ENCODE measurements at regions not wholly inside any gene's neighbourhood (a gene's known extent, or its start where the extent isn't known, plus 50 kb on each side); places are given as distances from the start of the nearest gene placed in this dataset.
"Not testable (repeated sequence)": the region's sequence is repeated elsewhere in the genome, so short reads cannot be mapped to it uniquely, and the experiment has no call there.

- DNase-seq (ENCODE audit: low spot score): no peak
Measured at GRCh38 chr18:75739682-75740081, 312.2 kb upstream of the SMIM21 start.

GRCh38 chr18:75735291-75735690 is 307.8 kb upstream of the SMIM21 start:
- DNase-seq (ENCODE audit: low spot score): no peak

- DNase-seq (ENCODE audit: low spot score): no peak
Measured at GRCh38 chr18:75730249-75730648, 302.7 kb upstream of the SMIM21 start.

- no peak for DNase-seq (ENCODE audit: low spot score)
Measured at GRCh38 chr18:75728621-75729020, 301.1 kb upstream of the SMIM21 start.

- peak; percentile 16 for DNase-seq (ENCODE audit: low spot score)
Measured at GRCh38 chr18:75727456-75727855, 300.0 kb upstream of the SMIM21 start.

- no peak for DNase-seq (ENCODE audit: low spot score)
Measured at GRCh38 chr18:75723521-75724340, 296.2 kb upstream of the SMIM21 start.

GRCh38 chr18:75714766-75715165 is 287.3 kb upstream of the SMIM21 start:
- DNase-seq (ENCODE audit: low spot score): no peak

- DNase-seq (ENCODE audit: low spot score): not testable (repeated sequence)
Measured at GRCh38 chr18:75712124-75712867, 284.8 kb upstream of the SMIM21 start.

- no peak for DNase-seq (ENCODE audit: low spot score)
Measured at GRCh38 chr18:75700561-75700960, 273.1 kb upstream of the SMIM21 start.

- no peak for DNase-seq (ENCODE audit: low spot score)
Measured at GRCh38 chr18:75698861-75699260, 271.4 kb upstream of the SMIM21 start.

- DNase-seq (ENCODE audit: low spot score): no peak
Measured at GRCh38 chr18:75697493-75697892, 270.0 kb upstream of the SMIM21 start.

GRCh38 chr18:75696391-75696790 is 268.9 kb upstream of the SMIM21 start:
- no peak for DNase-seq (ENCODE audit: low spot score)

- no peak for DNase-seq (ENCODE audit: low spot score)
Measured at GRCh38 chr18:75694292-75694691, 266.8 kb upstream of the SMIM21 start.

- no peak for DNase-seq (ENCODE audit: low spot score)
Measured at GRCh38 chr18:75691483-75691882, 264.0 kb upstream of the SMIM21 start.

GRCh38 chr18:75690283-75690682 is 262.8 kb upstream of the SMIM21 start:
- DNase-seq (ENCODE audit: low spot score): not testable (repeated sequence)

- DNase-seq (ENCODE audit: low spot score): no peak
Measured at GRCh38 chr18:75687626-75688025, 260.1 kb upstream of the SMIM21 start.

- DNase-seq (ENCODE audit: low spot score): no peak
Measured at GRCh38 chr18:75683426-75683825, 255.9 kb upstream of the SMIM21 start.

GRCh38 chr18:75681538-75682115 is 254.1 kb upstream of the SMIM21 start:
- DNase-seq (ENCODE audit: low spot score): no peak

GRCh38 chr18:75679331-75679730 is 251.8 kb upstream of the SMIM21 start:
- DNase-seq (ENCODE audit: low spot score): no peak

GRCh38 chr18:75678627-75679026 is 251.1 kb upstream of the SMIM21 start:
- DNase-seq (ENCODE audit: low spot score): no peak

- no peak for DNase-seq (ENCODE audit: low spot score)
Measured at GRCh38 chr18:75677696-75678455, 250.4 kb upstream of the SMIM21 start.

GRCh38 chr18:75660932-75661331 is 233.4 kb upstream of the SMIM21 start:
- DNase-seq (ENCODE audit: low spot score): no peak
